Pulmonary artery endothelial cell (primary cell): ENCODE measurements at regions not wholly inside any gene's neighbourhood (a gene's known extent, or its start where the extent isn't known, plus 50 kb on each side); places are given as distances from the start of the nearest gene placed in this dataset.

ENCODE experiments used
- DNase-seq: peaks from one replicate; pipeline ENCODE4 v3.0.0-alpha.2; 2011; ENCODE audit warnings: low read depth, low spot score

DNA sequence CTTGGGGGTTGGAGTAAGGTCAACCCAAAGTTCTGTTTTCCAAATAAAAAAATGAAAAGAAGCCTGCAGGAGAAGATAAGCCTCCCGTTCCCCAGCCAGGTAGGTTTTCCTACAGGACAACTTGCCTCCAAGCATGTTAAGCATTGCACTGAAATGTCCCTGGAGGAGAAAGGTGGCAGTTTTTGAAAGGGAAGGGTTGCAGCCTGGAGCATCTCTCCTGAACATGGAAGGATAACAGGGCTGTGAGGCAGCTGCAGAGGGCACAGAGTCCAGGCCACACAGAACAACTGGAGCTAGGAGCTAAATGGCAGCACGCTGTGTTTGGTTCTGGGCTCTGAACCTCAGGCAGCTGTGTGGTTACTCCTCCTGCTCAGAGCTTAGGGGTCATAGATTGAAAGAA, 452.9 kb downstream of the TCERG1L start:
- DNase-seq, result no peak

DNA sequence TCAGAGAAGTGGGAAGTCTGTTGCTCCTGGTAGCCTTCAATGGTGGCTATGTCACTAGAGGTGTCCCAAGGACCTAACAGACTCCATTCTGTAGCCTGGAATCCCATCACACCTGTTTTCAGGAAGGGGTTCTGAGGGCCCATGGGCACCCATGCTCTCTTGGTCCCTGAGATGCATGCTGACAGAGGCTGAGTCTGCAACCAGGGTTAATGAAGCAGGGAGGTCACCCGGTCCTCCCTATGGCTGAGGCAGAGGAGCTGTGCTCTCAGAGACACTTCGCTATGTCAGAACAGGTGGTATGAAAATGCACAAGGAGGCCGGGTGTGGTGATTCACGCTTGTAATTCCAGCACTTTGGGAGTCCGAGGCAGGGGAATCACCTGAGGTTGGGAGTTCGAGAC, 452.1 kb downstream of the TCERG1L start:
- DNase-seq, result no peak

GRCh38 chr10:130862122-130862521, 449.4 kb downstream of the TCERG1L start:
- DNase-seq, result no peak

DNA sequence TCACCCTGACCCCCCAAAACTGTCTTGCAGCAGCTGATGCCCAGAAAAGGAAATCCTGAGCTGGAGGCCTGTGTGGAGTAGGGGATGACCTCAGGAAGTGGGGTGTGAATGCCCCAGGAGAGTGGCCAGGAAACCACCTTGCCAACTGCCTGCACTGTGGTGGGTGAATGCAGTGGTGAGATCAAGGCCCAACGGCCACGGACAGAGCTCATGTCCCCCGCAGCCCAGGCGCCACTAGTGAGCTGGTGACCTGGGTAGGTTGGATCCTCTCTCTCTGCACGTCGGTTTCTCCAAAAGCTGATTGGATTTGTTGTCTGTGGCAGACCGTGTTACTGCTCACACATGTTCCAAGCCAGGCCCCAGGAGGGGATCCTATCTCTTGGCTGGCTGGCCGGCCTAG, 448.9 kb downstream of the TCERG1L start:
- no peak for DNase-seq

- no peak for DNase-seq
These were observed 448.5 kb downstream of the TCERG1L start for GRCh38 chr10:130863044-130863443.

GRCh38 chr10:130864961-130865818, 446.3 kb downstream of the TCERG1L start:
- no peak for DNase-seq

DNA sequence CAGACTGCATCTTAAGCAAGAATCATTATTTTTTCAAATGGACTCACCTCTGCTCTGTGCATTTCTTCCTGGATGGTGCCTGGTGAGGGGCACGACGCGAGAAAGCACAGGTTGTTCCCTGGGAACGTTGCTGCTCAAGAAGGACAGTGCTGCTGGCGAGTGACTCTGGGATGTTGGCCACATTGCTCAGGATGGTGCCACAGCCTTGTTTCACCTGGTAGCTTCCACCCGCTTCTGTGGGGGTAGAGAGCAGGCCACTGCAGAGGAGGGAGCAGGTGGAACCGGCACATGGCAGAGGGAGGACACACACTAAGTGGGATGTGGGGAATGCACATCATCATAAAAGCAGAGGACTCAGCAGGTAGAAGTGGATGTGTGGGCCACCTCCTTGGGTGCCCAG, 444.7 kb downstream of the TCERG1L start:
- no peak for DNase-seq

- DNase-seq, result no peak
These were observed 443.9 kb downstream of the TCERG1L start for GRCh38 chr10:130867446-130868194.

DNA sequence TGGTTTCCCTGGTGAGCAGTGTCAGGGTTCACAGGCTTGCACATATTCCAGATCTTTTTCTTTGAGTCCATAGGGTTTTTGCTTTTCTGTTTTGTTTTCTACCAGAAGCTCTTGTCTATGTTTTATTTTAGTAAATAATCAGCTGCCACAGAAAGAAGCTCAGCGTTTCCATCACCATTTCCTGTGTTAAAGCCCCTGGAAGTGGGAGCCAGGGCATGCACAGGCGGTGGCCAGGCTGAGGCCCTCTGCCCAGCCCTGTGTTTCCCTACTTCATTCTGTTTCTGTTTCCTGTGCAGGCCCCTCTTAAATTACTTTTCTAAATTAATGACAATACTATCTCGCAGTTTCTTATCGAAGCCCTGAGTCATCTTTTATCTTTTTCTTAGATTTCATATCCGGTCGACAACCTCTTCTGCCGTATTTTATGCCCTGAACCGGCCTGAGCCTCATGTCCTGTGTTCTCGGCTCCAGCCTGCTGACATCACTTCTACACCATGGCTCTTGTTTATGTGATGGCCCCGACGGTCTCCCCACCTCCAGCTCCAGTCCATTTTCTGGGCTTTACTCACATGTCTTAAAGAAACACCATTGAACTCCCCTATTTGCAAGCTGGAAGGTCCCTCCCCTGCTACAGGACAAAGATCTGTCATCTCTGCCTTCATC, 442.2 kb downstream of the TCERG1L start:
- no peak for DNase-seq

- DNase-seq, result no peak
These were observed 440.1 kb downstream of the TCERG1L start for GRCh38 chr10:130871406-130871805.

GRCh38 chr10:130873636-130874035, 437.9 kb downstream of the TCERG1L start:
- DNase-seq, result no peak

DNA sequence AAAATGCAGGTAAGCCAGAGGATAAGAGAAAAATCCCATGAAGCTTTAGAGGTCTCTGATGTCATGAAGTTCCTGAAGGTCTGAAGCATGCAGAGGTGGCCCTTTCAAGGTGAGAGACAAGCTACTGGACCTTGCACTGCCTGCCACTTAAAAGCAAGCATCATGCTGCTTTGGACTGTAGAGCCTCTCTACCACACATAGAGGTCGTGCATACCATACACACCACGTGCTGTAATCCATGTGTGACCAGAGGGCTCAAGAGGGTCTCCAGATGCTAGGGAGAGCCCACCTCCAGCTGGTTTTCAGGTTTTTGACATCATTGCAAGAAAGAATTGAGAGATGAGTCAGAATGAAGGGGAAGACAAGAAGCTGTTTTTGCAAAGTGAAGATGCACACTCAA, 436.4 kb downstream of the TCERG1L start:
- DNase-seq, result no peak

- no peak for DNase-seq
These were observed 435.5 kb downstream of the TCERG1L start for GRCh38 chr10:130875897-130876472.

GRCh38 chr10:130877126-130877525, 434.4 kb downstream of the TCERG1L start:
- no peak for DNase-seq

DNA sequence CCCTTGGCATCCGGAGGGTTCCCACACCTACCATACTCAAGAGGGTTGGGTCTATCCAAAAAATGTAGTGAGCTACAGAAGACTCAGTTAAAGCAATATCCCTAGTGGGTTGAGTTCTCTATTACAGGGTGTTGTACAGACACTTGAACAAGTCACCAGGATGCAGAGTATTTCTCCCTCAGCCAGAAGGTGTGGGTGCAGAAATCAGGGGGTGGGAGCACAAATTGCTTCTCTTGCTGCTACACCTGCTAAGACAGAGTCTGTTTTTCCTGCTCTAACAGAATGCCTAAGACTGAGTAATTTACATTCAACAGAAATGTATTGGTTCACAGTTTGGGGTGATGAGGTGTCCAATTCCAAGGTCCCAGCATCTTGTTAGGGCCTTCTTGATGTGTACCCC, 433.4 kb downstream of the TCERG1L start:
- DNase-seq, result no peak

GRCh38 chr10:130882906-130883305, 428.6 kb downstream of the TCERG1L start:
- no peak for DNase-seq

- no peak for DNase-seq
These were observed 427.1 kb downstream of the TCERG1L start for GRCh38 chr10:130884456-130884855.

- no peak for DNase-seq
These were observed 426.4 kb downstream of the TCERG1L start for GRCh38 chr10:130885021-130885655.

DNA sequence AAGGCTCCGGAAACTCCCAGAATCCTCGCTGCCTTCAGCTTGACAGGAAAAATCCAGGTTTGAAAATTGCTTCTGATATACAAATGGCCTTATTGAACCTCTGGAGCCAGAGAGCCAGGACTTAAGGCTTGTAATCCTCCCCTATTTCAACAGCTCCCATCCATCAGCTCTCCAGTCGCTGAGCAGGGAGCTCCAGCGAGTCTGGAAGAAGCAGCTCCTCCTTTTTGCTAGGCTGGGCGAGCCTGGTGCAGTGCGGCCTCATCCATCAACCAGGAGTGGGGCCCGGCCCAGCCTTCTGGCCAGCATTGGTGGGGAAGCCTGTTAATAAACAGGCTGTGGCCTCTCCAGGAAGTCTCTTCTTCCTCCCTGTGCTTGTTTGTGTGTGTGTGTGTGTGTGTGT, 424.4 kb downstream of the TCERG1L start:
- no peak for DNase-seq

DNA sequence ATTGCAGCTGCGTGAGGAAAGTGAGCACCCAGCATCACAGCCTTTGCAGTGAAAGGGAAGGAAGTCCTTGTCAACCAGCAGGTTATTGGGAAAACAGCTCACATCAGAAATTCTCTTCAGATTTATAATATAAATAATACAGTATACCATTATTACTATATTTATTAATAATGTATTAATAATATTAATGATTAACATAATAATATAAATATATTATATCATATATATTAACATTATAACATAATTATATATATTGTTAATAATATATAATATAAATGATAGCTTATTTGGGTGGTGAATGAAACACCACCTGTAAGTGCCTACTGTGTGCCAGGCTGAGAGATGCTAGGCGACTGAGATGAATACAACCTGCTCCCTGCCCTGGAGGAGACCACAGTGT, 423.0 kb downstream of the TCERG1L start:
- no peak for DNase-seq

DNA sequence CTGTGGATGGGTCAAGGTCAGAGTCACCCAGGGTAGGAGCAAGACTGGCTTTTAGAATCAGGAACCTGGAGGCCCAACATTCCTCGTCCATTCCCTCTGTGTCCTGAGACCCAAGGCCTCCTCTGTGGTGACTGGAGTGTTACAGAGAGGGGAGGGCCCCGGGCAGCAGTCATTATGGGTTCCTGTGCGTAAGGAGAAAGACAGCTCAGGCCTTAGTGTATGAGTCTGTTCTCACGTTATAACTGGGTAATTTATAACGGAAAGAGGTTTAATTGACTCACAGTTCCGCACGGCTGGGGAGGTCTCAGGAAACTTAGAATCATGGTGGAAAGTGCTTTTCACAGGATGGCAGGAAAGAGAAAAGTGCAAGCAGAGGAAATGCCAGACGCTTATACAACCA, 422.3 kb downstream of the TCERG1L start:
- no peak for DNase-seq
